Neural cell (in vitro differentiated cells): ENCODE measurements at regions not wholly inside any gene's neighbourhood (a gene's known extent, or its start where the extent isn't known, plus 50 kb on each side); places are given as distances from the start of the nearest gene placed in this dataset.

Experiments
- H2AFZ ChIP-seq: fragments of 200-600, 300-800 bp; sonication (generic), shearing (Covaris generic); 2 replicates; pipeline ENCODE4 v1.6.0; 2014; ENCODE audit warnings: low read depth, mild to moderate bottlenecking, antibody characterized with exemption, low read length, moderate library complexity
- H3F3A ChIP-seq: fragments of 200-600 bp; shearing (Covaris generic); 2 replicates; pipeline ENCODE4 v1.6.1; 2016; ENCODE audit warnings: mild to moderate bottlenecking, moderate library complexity, mixed read lengths, antibody characterized with exemption, low read length; ENCODE audit not compliant: insufficient read depth, poor library complexity, severe bottlenecking
- H3K27ac ChIP-seq: fragments of 200-600, 300-800 bp; sonication (generic), shearing (Covaris generic); 2 replicates; pipeline ENCODE4 v1.5.1; 2014; ENCODE audit warnings: mild to moderate bottlenecking, low read length, moderate library complexity
- H3K27me3 ChIP-seq: fragments of 300-800, 200-600 bp; sonication (generic), shearing (Covaris generic); 2 replicates; pipeline ENCODE4 v1.6.0; 2014; ENCODE audit warnings: mild to moderate bottlenecking, low read depth, low read length, moderate library complexity; ENCODE audit not compliant: insufficient read depth
- H3K36me3 ChIP-seq: fragments of 300-800, 200-600 bp; sonication (generic), shearing (Covaris generic); 2 replicates; pipeline ENCODE4 v1.5.1; 2014; ENCODE audit warnings: mild to moderate bottlenecking, antibody characterized with exemption, low read length, moderate library complexity; ENCODE audit not compliant: insufficient read depth
- H3K4me2 ChIP-seq: fragments of 300-800, 200-600 bp; sonication (generic), shearing (Covaris generic); 2 replicates; pipeline ENCODE4 v1.6.0; 2014; ENCODE audit warnings: mild to moderate bottlenecking, low read length
- H3K4me3 ChIP-seq: fragments of 300-800, 200-600 bp; sonication (generic), shearing (Covaris generic); 2 replicates; pipeline ENCODE4 v1.5.1; 2014; ENCODE audit warnings: mild to moderate bottlenecking, low read length, moderate library complexity
- H3K79me2 ChIP-seq: fragments of 200-600 bp; shearing (Covaris generic); replicated peaks from 2 replicates; pipeline ENCODE4 v1.6.0; 2014; ENCODE audit warnings: mild to moderate bottlenecking, low read length, moderate library complexity; ENCODE audit not compliant: insufficient read depth
- H3K9ac ChIP-seq: fragments of 300-800, 200-600 bp; sonication (generic), shearing (Covaris generic); 2 replicates; pipeline ENCODE4 v1.6.1; 2016; ENCODE audit warnings: mild to moderate bottlenecking, low read length, mixed read lengths
- H3K9me2 ChIP-seq: fragments of 200-600 bp; shearing (Covaris generic); 2 replicates; pipeline ENCODE4 v1.6.1; 2016; ENCODE audit warnings: mild to moderate bottlenecking, low read length, mixed read lengths; ENCODE audit not compliant: insufficient read depth
- H3K9me3 ChIP-seq: fragments of 200-600, 300-800 bp; sonication (generic), shearing (Covaris generic); 2 replicates; pipeline ENCODE4 v1.6.1; 2016; ENCODE audit warnings: mild to moderate bottlenecking, mixed run types, low read length, moderate library complexity, mixed read lengths
- H4K20me1 ChIP-seq: fragments of 200-600 bp; shearing (Covaris generic); 2 replicates; pipeline ENCODE4 v1.6.1; 2016; ENCODE audit warnings: mild to moderate bottlenecking, mixed run types; ENCODE audit not compliant: insufficient read depth
- EP300 ChIP-seq: fragments of 450-650 bp; conservative IDR thresholded peaks from 2 replicates; pipeline ENCODE4 v1.6.1; 2014; ENCODE audit warnings: antibody characterized with exemption, mild to moderate bottlenecking, moderate library complexity; ENCODE audit not compliant: poor library complexity, severe bottlenecking
- EZH2 ChIP-seq: fragments of 200-600, 300-800 bp; shearing (Covaris generic), sonication (generic); IDR thresholded peaks from 2 replicates; pipeline ENCODE4 v1.6.1; 2014; ENCODE audit warnings: antibody characterized with exemption, low read length, borderline replicate concordance, mild to moderate bottlenecking; ENCODE audit not compliant: insufficient read depth, poor library complexity, severe bottlenecking
- MXI1 ChIP-seq: fragments of 450-650 bp; conservative IDR thresholded peaks from 2 replicates; pipeline ENCODE4 v1.6.1; 2014; ENCODE audit warnings: antibody characterized with exemption, mild to moderate bottlenecking; ENCODE audit not compliant: poor library complexity, severe bottlenecking
- POLR2AphosphoS5 ChIP-seq: IDR thresholded peaks from 2 replicates; pipeline ENCODE4 v1.6.1; 2012
- RAD21 ChIP-seq: fragments of 450-650 bp; conservative IDR thresholded peaks from 2 replicates; pipeline ENCODE4 v1.6.1; 2014; ENCODE audit warnings: antibody characterized with exemption, mild to moderate bottlenecking, moderate library complexity
- SMC3 ChIP-seq: fragments of 450-650 bp; conservative IDR thresholded peaks from 2 replicates; pipeline ENCODE4 v1.6.1; 2014; ENCODE audit warnings: antibody characterized with exemption, mild to moderate bottlenecking, moderate library complexity; ENCODE audit not compliant: poor library complexity
- TAF1 ChIP-seq: IDR thresholded peaks from 2 replicates; pipeline ENCODE4 v1.6.1; 2012; ENCODE audit warnings: low read depth
- TF ChIP-seq, protein P1 (sequence below): fragments of 450-650 bp; IDR thresholded peaks from 2 replicates; pipeline ENCODE4 v1.5.1; 2014; ENCODE audit warnings: antibody characterized with exemption, mild to moderate bottlenecking, moderate library complexity; ENCODE audit not compliant: poor library complexity, severe bottlenecking
- TF ChIP-seq, protein P2 (sequence below): IDR thresholded peaks from 2 replicates; pipeline ENCODE4 v1.6.1; 2012; ENCODE audit warnings: borderline replicate concordance

DNA sequence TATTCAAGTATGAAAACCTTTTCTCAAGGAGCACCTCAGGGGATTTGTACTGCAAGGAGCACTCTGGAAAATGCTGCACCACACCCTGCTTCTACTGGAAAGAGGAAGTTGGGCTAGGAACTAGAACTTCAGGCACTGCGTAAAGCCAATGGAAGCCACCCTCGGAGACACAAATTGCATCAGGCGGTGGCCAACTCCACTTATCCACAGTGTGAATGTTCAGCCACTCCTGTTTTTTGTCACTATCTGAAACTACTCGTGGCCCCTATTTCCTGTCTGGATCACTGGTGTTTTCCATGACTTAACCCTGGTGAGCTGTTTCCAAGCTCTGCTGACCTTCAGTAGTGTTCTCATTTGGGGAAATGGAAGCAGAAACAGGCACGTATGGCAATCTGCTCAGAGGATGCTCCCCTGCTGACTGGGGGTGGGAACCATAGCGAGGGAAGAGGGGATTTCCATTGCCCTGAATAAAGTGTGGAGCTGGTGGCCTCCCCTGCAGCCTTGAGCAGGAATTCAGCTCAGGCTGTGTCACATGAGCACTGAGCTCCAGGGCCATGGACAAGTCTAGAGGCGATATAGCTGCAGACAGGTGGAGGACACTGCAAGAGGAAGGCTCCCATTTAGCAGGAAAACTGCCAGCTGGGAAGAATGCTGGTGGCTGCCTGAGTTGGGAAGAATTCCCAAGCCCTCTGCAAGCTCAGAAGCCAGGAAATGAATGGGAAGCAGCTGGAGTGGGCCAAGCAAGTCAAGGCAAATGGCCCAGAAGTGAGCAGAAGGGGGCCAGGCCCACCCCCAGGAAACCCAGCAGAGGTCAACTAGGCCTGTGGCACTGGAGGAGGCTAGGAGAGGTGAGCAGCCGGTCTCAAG, 50.5 kb upstream of the RAP1B start:
- Histone ChIP-seq H3F3A (no peaks in the 10 kb centered on the region), H4K20me1 (no peaks in the 10 kb centered on the region), H3K36me3 (no peaks in the 10 kb centered on the region), H3K9ac (no peak overlapping the region), H3K9me3 (no peaks in the 10 kb centered on the region), H2AFZ (no peak overlapping the region), H3K9me2 (no peaks in the 10 kb centered on the region), H3K4me2 (no peak overlapping the region), H3K79me2 (no peaks in the 10 kb centered on the region), H3K27ac (no peak overlapping the region), H3K4me3 (no peak overlapping the region), H3K27me3 (no peaks in the 10 kb centered on the region)
- TF ChIP-seq EP300 (no peak), RAD21 (no peak), POLR2AphosphoS5 (no peak), TAF1 (no peak), EZH2 (no peak), SMC3 (no peak), MXI1 (no peak)
- TF ChIP-seq, protein P1, sequence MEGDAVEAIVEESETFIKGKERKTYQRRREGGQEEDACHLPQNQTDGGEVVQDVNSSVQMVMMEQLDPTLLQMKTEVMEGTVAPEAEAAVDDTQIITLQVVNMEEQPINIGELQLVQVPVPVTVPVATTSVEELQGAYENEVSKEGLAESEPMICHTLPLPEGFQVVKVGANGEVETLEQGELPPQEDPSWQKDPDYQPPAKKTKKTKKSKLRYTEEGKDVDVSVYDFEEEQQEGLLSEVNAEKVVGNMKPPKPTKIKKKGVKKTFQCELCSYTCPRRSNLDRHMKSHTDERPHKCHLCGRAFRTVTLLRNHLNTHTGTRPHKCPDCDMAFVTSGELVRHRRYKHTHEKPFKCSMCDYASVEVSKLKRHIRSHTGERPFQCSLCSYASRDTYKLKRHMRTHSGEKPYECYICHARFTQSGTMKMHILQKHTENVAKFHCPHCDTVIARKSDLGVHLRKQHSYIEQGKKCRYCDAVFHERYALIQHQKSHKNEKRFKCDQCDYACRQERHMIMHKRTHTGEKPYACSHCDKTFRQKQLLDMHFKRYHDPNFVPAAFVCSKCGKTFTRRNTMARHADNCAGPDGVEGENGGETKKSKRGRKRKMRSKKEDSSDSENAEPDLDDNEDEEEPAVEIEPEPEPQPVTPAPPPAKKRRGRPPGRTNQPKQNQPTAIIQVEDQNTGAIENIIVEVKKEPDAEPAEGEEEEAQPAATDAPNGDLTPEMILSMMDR, result no peak
- TF ChIP-seq, protein P2, sequence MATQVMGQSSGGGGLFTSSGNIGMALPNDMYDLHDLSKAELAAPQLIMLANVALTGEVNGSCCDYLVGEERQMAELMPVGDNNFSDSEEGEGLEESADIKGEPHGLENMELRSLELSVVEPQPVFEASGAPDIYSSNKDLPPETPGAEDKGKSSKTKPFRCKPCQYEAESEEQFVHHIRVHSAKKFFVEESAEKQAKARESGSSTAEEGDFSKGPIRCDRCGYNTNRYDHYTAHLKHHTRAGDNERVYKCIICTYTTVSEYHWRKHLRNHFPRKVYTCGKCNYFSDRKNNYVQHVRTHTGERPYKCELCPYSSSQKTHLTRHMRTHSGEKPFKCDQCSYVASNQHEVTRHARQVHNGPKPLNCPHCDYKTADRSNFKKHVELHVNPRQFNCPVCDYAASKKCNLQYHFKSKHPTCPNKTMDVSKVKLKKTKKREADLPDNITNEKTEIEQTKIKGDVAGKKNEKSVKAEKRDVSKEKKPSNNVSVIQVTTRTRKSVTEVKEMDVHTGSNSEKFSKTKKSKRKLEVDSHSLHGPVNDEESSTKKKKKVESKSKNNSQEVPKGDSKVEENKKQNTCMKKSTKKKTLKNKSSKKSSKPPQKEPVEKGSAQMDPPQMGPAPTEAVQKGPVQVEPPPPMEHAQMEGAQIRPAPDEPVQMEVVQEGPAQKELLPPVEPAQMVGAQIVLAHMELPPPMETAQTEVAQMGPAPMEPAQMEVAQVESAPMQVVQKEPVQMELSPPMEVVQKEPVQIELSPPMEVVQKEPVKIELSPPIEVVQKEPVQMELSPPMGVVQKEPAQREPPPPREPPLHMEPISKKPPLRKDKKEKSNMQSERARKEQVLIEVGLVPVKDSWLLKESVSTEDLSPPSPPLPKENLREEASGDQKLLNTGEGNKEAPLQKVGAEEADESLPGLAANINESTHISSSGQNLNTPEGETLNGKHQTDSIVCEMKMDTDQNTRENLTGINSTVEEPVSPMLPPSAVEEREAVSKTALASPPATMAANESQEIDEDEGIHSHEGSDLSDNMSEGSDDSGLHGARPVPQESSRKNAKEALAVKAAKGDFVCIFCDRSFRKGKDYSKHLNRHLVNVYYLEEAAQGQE, result no peak

DNA sequence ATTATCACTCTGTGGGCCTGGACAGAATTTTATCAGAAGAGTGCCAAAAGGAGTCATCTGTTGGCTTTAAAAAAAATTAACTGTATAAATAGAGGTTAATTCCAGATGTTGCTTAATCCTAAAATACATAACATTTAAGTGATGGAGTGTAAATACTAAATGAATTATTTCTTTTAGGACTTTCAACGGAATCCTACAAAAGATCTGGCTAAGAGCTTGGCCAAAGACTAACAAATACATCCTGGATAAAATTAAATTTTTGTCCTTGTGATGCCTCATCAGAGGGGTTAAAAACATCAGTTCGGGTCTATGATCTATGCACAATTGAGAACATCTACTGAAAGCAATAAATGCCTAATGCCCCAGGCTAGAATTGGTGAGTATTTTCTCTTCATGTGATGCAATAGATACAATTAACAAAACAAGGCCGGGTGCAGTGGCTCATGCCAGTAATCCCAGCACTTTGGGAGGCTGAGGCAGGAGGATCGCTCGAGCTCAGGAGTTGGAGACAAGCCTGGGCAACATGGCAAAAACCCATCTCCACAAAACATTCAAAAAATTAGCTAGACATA, 49.8 kb upstream of the RAP1B start:
- Histone ChIP-seq H3K9me3 (no peaks in the 10 kb centered on the region), H3K79me2 (no peaks in the 10 kb centered on the region), H3F3A (no peaks in the 10 kb centered on the region), H3K9me2 (no peaks in the 10 kb centered on the region), H4K20me1 (no peaks in the 10 kb centered on the region), H3K9ac (no peak overlapping the region), H3K27ac (no peak overlapping the region), H2AFZ (no peak overlapping the region), H3K27me3 (no peaks in the 10 kb centered on the region), H3K4me2 (no peak overlapping the region), H3K36me3 (no peaks in the 10 kb centered on the region), H3K4me3 (no peak overlapping the region)
- TF ChIP-seq POLR2AphosphoS5, result no peak
- no peak for TF ChIP-seq SMC3
- TF ChIP-seq, protein P2, result no peak
- no peak for TF ChIP-seq EZH2
- TF ChIP-seq TAF1, result no peak
- TF ChIP-seq, protein P1, result no peak
- no peak for TF ChIP-seq RAD21
- TF ChIP-seq EP300, result no peak
- no peak for TF ChIP-seq MXI1
